IMR-90 (cell line): ENCODE measurements at regions not wholly inside any gene's neighbourhood (a gene's known extent, or its start where the extent isn't known, plus 50 kb on each side); places are given as distances from the start of the nearest gene placed in this dataset.

Experiments
- ATAC-seq: fragments of 200-7000 bp; cut with Tn5 transposase; 2 replicates; pipeline ENCODE4 v1.9.1; 2020; ENCODE audit warnings: low read depth, mild to moderate bottlenecking, moderate library complexity
- BruUV-seq: library from RNA; stranded (reverse); fragments of 400-500 nt; replicated peaks from 2 replicates; lab custom pipeline; 2021; lab: Mats Ljungman, UMichigan
- CTCF ChIA-PET: fragments of 300-600 bp; formaldehyde crosslinking; extraction: SDS; loops from one replicate; lab custom pipeline; 2021; ENCODE audit warnings: antibody characterized with exemption; lab: Yijun Ruan, JAX
- POLR2A ChIA-PET: fragments of 300-600 bp; sonication (Branson Sonifier 250); formaldehyde crosslinking; loops from one replicate; lab custom pipeline; 2022; ENCODE audit warnings: antibody characterized with exemption; ENCODE audit not compliant: unreplicated experiment; lab: Charles Lee
- DNase-seq: peaks from one replicate; pipeline ENCODE4 v3.0.0; 2013
- H2AFZ ChIP-seq: replicated peaks from 2 replicates; pipeline ENCODE3; 2013; ENCODE audit warnings: low read length, mild to moderate bottlenecking; ENCODE audit not compliant: poor library complexity
- H2AK5ac ChIP-seq: 2 replicates; pipeline ENCODE4 v1.6.1; 2013; ENCODE audit warnings: low read depth, low read length, inconsistent platforms
- H2AK9ac ChIP-seq: replicated peaks from 2 replicates; pipeline ENCODE3; 2013; ENCODE audit warnings: mild to moderate bottlenecking, low read depth, low read length, moderate library complexity; ENCODE audit not compliant: poor library complexity
- H2BK120ac ChIP-seq: 2 replicates; pipeline ENCODE4 v1.6.1; 2013; ENCODE audit warnings: low read depth, low read length, inconsistent platforms
- H2BK15ac ChIP-seq: 3 replicates; pipeline ENCODE4 v1.6.1; 2013; ENCODE audit warnings: low read depth, low read length, inconsistent platforms
- H2BK20ac ChIP-seq: 2 replicates; pipeline ENCODE4 v1.6.1; 2013; ENCODE audit warnings: low read depth, mild to moderate bottlenecking, inconsistent platforms, low read length, moderate library complexity
- H2BK5ac ChIP-seq: 2 replicates; pipeline ENCODE4 v1.6.1; 2013; ENCODE audit warnings: mild to moderate bottlenecking, low read depth, low read length, inconsistent platforms; ENCODE audit not compliant: poor library complexity, severe bottlenecking
- H3K14ac ChIP-seq: replicated peaks from 2 replicates; pipeline ENCODE4 v1.6.1; 2013; ENCODE audit warnings: low read depth, low read length, inconsistent platforms
- H3K18ac ChIP-seq: 2 replicates; pipeline ENCODE4 v1.6.1; 2013; ENCODE audit warnings: low read depth, low read length, control low read depth
- H3K23ac ChIP-seq: 2 replicates; pipeline ENCODE4 v1.6.1; 2013; ENCODE audit warnings: low read depth, low read length, inconsistent platforms
- H3K27ac ChIP-seq: 2 replicates; pipeline ENCODE4 v1.5.1; 2013; ENCODE audit warnings: mild to moderate bottlenecking, control low read depth, low read length; ENCODE audit not compliant: insufficient read depth
- H3K27me3 ChIP-seq: 2 replicates; pipeline ENCODE4 v1.6.1; 2013; ENCODE audit warnings: low read length; ENCODE audit not compliant: control insufficient read depth, insufficient read depth
- H3K36me3 ChIP-seq: 2 replicates; pipeline ENCODE4 v1.6.1; 2013; ENCODE audit warnings: low read length, mixed read lengths; ENCODE audit not compliant: control insufficient read depth, insufficient read depth
- H3K4ac ChIP-seq: 2 replicates; pipeline ENCODE4 v1.6.1; 2013; ENCODE audit warnings: low read depth, low read length, inconsistent platforms
- H3K4me1 ChIP-seq: 2 replicates; pipeline ENCODE4 v1.6.1; 2013; ENCODE audit warnings: low read length, mixed read lengths; ENCODE audit not compliant: control insufficient read depth, insufficient read depth
- H3K4me2 ChIP-seq: 2 replicates; pipeline ENCODE4 v1.6.1; 2013; ENCODE audit warnings: low read depth, mild to moderate bottlenecking, control low read depth, low read length, moderate library complexity
- H3K4me3 ChIP-seq: 2 replicates; pipeline ENCODE4 v1.5.1; 2013; ENCODE audit warnings: low read depth, mild to moderate bottlenecking, control low read depth, low read length, moderate library complexity; ENCODE audit not compliant: insufficient read depth
- H3K56ac ChIP-seq: 2 replicates; pipeline ENCODE4 v1.6.1; 2013; ENCODE audit warnings: low read length, inconsistent platforms; ENCODE audit not compliant: insufficient read depth; ENCODE audit errors: extremely low read depth
- H3K79me1 ChIP-seq, 2 experiments: 2 replicates each; pipeline ENCODE4 v1.6.1; 2013; ENCODE audit warnings: low read length in 2 of 2, inconsistent platforms in 1 of 2, low read depth in 1 of 2
- H3K9ac ChIP-seq: 2 replicates; pipeline ENCODE4 v1.6.1; 2013; ENCODE audit warnings: low read depth, low read length, control low read depth
- H3K9me1 ChIP-seq: 2 replicates; pipeline ENCODE4 v1.6.1; 2013; ENCODE audit warnings: low read length, inconsistent platforms; ENCODE audit not compliant: insufficient read depth
- H3K9me3 ChIP-seq: 2 replicates; pipeline ENCODE4 v1.6.1; 2013; ENCODE audit warnings: low read length; ENCODE audit not compliant: control insufficient read depth, insufficient read depth
- H4K20me1 ChIP-seq: 2 replicates; pipeline ENCODE4 v1.6.1; 2013; ENCODE audit warnings: low read length, inconsistent platforms; ENCODE audit not compliant: insufficient read depth
- H4K5ac ChIP-seq: 2 replicates; pipeline ENCODE4 v1.6.1; 2013; ENCODE audit warnings: mild to moderate bottlenecking, low read depth, low read length, control low read depth
- H4K8ac ChIP-seq, 2 experiments: 2 replicates each; pipeline ENCODE4 v1.6.1; 2013; ENCODE audit warnings: low read depth in 2 of 2, low read length in 2 of 2, control low read depth in 1 of 2, inconsistent platforms in 1 of 2
- H4K91ac ChIP-seq: 2 replicates; pipeline ENCODE4 v1.6.1; 2013; ENCODE audit warnings: low read depth, low read length, inconsistent platforms; ENCODE audit not compliant: insufficient read depth
- BHLHE40 ChIP-seq: fragments of 150-350 bp; IDR thresholded peaks from 2 replicates; pipeline ENCODE4 v1.6.1; 2016; ENCODE audit warnings: mild to moderate bottlenecking, low read depth, low read length
- CEBPB ChIP-seq: IDR thresholded peaks from 2 replicates; pipeline ENCODE4 v1.6.1; 2012; ENCODE audit warnings: low read depth, low read length, improper control_type of control experiment
- CHD1 ChIP-seq: IDR thresholded peaks from 2 replicates; pipeline ENCODE4 v1.6.1; 2012; ENCODE audit warnings: low read depth, low read length, improper control_type of control experiment
- FOS ChIP-seq: fragments of 150-350 bp; IDR thresholded peaks from 2 replicates; pipeline ENCODE4 v1.6.1; 2016; ENCODE audit warnings: low read depth, low read length
- MAFK ChIP-seq: IDR thresholded peaks from 2 replicates; pipeline ENCODE4 v1.6.1; 2012; ENCODE audit warnings: low read depth, low read length, improper control_type of control experiment
- MAZ ChIP-seq: IDR thresholded peaks from 2 replicates; pipeline ENCODE4 v1.6.1; 2012; ENCODE audit warnings: low read depth, mild to moderate bottlenecking, low read length, improper control_type of control experiment, moderate library complexity, borderline replicate concordance
- MXI1 ChIP-seq: IDR thresholded peaks from 2 replicates; pipeline ENCODE4 v1.6.1; 2012; ENCODE audit warnings: low read depth, mild to moderate bottlenecking, low read length, moderate library complexity, borderline replicate concordance
- NFE2L2 ChIP-seq: fragments of 150-350 bp; IDR thresholded peaks from 2 replicates; pipeline ENCODE4 v1.6.1; 2016; ENCODE audit warnings: low read depth, mild to moderate bottlenecking, low read length
- POLR2A ChIP-seq: IDR thresholded peaks from 2 replicates; pipeline ENCODE4 v1.6.1; 2012; ENCODE audit warnings: mild to moderate bottlenecking, low read depth, low read length
- RAD21 ChIP-seq: IDR thresholded peaks from 2 replicates; pipeline ENCODE4 v1.6.1; 2012; ENCODE audit warnings: low read length, improper control_type of control experiment
- RCOR1 ChIP-seq: IDR thresholded peaks from 2 replicates; pipeline ENCODE4 v1.6.1; 2012; ENCODE audit warnings: mild to moderate bottlenecking, low read length, improper control_type of control experiment; ENCODE audit not compliant: insufficient replicate concordance
- RFX5 ChIP-seq: IDR thresholded peaks from 2 replicates; pipeline ENCODE4 v1.8.0; 2012; ENCODE audit warnings: low read depth, mild to moderate bottlenecking, low read length, moderate library complexity
- SMC3 ChIP-seq: fragments of 150-350 bp; IDR thresholded peaks from 2 replicates; pipeline ENCODE4 v1.6.1; 2016; ENCODE audit warnings: low read depth, mild to moderate bottlenecking, antibody characterized with exemption, low read length, moderate library complexity
- WGBS, 2 experiments: methylation state at CpG; one replicate each; pipeline versions ENCODE4 v1.1.5 to v1.1.7; 2013; ENCODE audit warnings: missing lambda C conversion rate in 2 of 2; ENCODE audit not compliant: insufficient read length in 1 of 2; ENCODE audit errors: extremely low coverage in 2 of 2; 5-methylcytosine and 5-hydroxymethylcytosine counted together
- dilution Hi-C: fragments of 300-500 bp; cut with HindIII; formaldehyde crosslinking; loops from one replicate; pipeline ENCODE4 v1.14.3; 2018; ENCODE audit warnings: low sequenced_read_pairs; ENCODE audit not compliant: unreplicated experiment
- in situ Hi-C: fragments of 300-500 bp; cut with MboI; formaldehyde crosslinking; loops from 3 replicates; pipeline ENCODE4 v1.14.3; 2019; ENCODE audit warnings: low sequenced_read_pairs, inconsistent platforms, mixed read lengths
- intact Hi-C: fragments of 100-400 bp; cut with micrococcal nuclease; formaldehyde crosslinking; loops from 2 replicates; pipeline ENCODE4 v1.10.0; 2022
- TF ChIP-seq, protein P1 (sequence below): fragments of 150-350 bp; IDR thresholded peaks from 2 replicates; pipeline ENCODE4 v1.6.1; 2016; ENCODE audit warnings: low read depth, mild to moderate bottlenecking, low read length, moderate library complexity, borderline replicate concordance
- TF ChIP-seq, protein P2 (sequence below): conservative IDR thresholded peaks from 2 replicates; pipeline ENCODE4 v1.5.1; 2012; ENCODE audit warnings: mild to moderate bottlenecking, low read depth, low read length, improper control_type of control experiment
- TF ChIP-seq, protein P3 (sequence below): fragments of 150-350 bp; IDR thresholded peaks from 2 replicates; pipeline ENCODE4 v1.6.1; 2017; ENCODE audit warnings: mild to moderate bottlenecking, antibody characterized with exemption, low read length, low read depth

DNA sequence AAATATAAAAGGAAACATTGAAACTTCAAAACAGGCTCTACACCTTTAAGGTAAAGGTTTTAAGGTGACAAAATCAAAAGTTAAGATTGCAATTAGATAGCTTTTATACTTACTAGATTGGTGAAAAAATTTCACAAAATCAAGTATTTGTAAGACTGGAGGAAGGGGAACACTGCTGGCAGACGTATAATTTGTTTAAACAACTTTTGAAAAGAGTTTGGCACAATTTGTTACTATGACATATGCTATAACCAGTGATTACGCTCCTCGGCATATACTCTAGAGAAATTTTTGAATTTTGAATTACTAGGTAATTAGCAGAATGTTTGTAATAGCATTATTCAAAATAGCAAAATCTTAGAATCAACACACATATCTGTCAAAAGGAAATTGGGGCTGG, 425.0 kb downstream of the LRRIQ3 start:
- BruUV-seq = no TSS peak
- no peak for DNase-seq
- no peak overlapping the region for H3K23ac ChIP-seq
- dilution Hi-C loops (no loop called here), in situ Hi-C loops (no loop called here), intact Hi-C loops (no loop called here)
- H3K4me3 ChIP-seq = no peak overlapping the region
- H2BK15ac ChIP-seq = no peak overlapping the region
- H3K4me1 ChIP-seq = no peaks in the 10 kb centered on the region
- no peak overlapping the region for H2BK5ac ChIP-seq
- H2BK120ac ChIP-seq = no peak overlapping the region
- H3K9ac ChIP-seq = no peak overlapping the region
- no peak overlapping the region for H2BK20ac ChIP-seq
- H2AFZ ChIP-seq = no peak overlapping the region
- no peak for ATAC-seq
- no peak overlapping the region for H2AK5ac ChIP-seq
- peaks cover 21% of the 10 kb centered on the region for H3K9me3 ChIP-seq
- no CpG with 5 or more reads among the region's 3 CpGs for WGBS, 2 experiments
- H3K4me2 ChIP-seq = no peak overlapping the region
- H4K8ac ChIP-seq = no peak overlapping the region
- H3K4ac ChIP-seq = no peak overlapping the region
- H3K18ac ChIP-seq = no peak overlapping the region
- H3K79me1 ChIP-seq = no peaks in the 10 kb centered on the region
- no peak overlapping the region for H4K5ac ChIP-seq
- no peak overlapping the region for H3K56ac ChIP-seq
- POLR2A ChIA-PET = no interaction called here
- H3K36me3 ChIP-seq = no peaks in the 10 kb centered on the region
- no peak overlapping the region for H3K27ac ChIP-seq
- H2AK9ac ChIP-seq = no peak overlapping the region
- H3K27me3 ChIP-seq = no peaks in the 10 kb centered on the region
- no peak overlapping the region for H3K14ac ChIP-seq
- CTCF ChIA-PET = no interaction called here
- H4K20me1 ChIP-seq = no peaks in the 10 kb centered on the region
- no peaks in the 10 kb centered on the region for H3K9me1 ChIP-seq
- TF ChIP-seq RAD21 = no peak
- no peak for TF ChIP-seq MAFK
- no peak for TF ChIP-seq BHLHE40
- TF ChIP-seq FOS = no peak
- TF ChIP-seq MXI1 = no peak
- no peak for TF ChIP-seq MAZ
- no peak for TF ChIP-seq CEBPB
- no peak for TF ChIP-seq RFX5
- TF ChIP-seq, protein P1, sequence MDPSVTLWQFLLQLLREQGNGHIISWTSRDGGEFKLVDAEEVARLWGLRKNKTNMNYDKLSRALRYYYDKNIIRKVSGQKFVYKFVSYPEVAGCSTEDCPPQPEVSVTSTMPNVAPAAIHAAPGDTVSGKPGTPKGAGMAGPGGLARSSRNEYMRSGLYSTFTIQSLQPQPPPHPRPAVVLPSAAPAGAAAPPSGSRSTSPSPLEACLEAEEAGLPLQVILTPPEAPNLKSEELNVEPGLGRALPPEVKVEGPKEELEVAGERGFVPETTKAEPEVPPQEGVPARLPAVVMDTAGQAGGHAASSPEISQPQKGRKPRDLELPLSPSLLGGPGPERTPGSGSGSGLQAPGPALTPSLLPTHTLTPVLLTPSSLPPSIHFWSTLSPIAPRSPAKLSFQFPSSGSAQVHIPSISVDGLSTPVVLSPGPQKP = no peak
- TF ChIP-seq CHD1 = no peak
- TF ChIP-seq, protein P2, sequence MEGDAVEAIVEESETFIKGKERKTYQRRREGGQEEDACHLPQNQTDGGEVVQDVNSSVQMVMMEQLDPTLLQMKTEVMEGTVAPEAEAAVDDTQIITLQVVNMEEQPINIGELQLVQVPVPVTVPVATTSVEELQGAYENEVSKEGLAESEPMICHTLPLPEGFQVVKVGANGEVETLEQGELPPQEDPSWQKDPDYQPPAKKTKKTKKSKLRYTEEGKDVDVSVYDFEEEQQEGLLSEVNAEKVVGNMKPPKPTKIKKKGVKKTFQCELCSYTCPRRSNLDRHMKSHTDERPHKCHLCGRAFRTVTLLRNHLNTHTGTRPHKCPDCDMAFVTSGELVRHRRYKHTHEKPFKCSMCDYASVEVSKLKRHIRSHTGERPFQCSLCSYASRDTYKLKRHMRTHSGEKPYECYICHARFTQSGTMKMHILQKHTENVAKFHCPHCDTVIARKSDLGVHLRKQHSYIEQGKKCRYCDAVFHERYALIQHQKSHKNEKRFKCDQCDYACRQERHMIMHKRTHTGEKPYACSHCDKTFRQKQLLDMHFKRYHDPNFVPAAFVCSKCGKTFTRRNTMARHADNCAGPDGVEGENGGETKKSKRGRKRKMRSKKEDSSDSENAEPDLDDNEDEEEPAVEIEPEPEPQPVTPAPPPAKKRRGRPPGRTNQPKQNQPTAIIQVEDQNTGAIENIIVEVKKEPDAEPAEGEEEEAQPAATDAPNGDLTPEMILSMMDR = no peak
- TF ChIP-seq NFE2L2 = no peak
- no peak for TF ChIP-seq POLR2A
- TF ChIP-seq, protein P3, sequence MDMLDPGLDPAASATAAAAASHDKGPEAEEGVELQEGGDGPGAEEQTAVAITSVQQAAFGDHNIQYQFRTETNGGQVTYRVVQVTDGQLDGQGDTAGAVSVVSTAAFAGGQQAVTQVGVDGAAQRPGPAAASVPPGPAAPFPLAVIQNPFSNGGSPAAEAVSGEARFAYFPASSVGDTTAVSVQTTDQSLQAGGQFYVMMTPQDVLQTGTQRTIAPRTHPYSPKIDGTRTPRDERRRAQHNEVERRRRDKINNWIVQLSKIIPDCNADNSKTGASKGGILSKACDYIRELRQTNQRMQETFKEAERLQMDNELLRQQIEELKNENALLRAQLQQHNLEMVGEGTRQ = no peak
- no peak for TF ChIP-seq RCOR1
- TF ChIP-seq SMC3 = no peak
- no peak overlapping the region for H4K91ac ChIP-seq
